Forelimb muscle (tissue), 1 donor: ENCODE measurements at regions not wholly inside any gene's neighbourhood (a gene's known extent, or its start where the extent isn't known, plus 50 kb on each side); places are given as distances from the start of the nearest gene placed in this dataset.

ENCODE experiments used
- DNase-seq: peaks from one replicate; pipeline ENCODE4 v3.0.0-alpha.2; 2013; ENCODE audit warnings: low read depth

DNA sequence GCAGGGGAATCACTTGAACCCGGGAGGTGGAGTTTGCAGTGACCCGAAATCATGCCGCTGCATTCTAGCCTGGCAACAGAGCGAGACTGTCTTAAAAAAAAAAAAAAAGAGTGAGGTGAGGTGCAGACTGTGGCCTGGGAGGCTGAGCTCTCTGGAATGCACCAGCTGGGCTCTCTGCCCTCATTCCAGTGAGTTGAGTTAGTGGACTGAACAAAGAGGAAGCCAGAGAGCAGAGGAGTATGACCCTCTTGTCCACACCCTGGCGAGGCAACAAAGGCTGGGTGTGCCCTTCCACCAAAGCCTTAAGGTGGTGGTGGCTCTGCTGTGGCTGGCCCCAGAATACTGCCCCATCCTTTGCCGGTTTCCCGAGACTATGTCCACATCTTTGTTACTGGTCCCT lies 71.3 kb upstream of the ACKR3 start:
- DNase-seq: no peak

DNA sequence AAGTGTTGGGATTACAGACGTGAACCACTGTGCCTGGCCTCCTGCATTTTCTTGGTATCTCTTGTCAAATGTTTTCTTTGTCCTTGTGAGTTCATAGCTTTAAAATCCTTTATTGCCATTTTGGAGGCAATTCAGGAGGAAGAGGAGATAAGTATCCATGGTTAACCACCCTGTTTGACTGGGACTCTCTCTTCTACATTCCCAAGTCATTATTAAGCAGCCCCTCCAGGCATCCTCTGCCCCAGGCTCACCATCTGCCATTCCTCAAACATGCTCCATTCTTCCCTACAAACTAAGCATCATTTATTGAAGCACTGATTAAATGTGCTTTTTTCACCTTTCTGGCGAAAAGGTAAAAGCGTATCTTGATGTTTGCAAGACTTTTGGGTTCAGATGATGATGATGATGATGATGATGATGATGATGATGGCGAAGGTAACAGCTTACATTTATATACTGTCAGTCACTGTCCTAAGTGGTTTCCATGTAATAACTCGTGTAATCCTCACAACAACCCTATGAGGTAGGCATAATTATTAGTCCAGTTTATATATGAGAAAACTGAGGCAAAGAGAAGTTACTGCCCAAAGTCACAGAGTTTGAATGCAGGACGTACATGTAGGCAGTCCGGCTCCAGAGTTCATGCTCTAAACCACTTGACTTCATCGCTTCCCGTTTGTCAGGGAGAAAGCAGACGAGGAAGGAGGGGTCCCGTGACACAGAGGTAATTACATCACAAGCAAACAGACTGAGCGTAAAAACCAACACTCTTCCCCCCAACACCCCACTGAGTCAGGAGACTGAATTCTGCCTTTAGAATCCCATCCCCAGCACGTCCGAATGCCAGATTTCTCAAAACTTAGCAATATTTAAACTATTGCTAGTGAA lies 69.7 kb upstream of the ACKR3 start:
- no peak for DNase-seq

DNA sequence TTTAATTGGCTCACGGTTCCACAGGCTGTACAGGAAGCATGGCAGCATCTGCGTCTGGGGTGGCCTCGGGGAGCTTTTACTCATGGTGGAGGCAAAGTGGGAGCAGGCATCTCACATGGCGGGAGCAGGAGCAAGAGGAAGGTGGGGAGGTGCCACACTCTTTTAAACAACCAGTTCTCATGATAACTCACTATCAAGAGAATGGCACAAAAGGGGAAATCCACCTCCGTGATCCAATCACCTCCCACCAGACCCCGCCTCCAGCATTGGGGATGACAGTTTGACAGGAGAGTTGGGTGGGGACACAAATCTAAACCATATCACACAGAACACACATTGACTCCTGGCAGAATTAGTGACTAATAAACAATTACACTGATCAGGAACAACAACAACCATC lies 68.6 kb upstream of the ACKR3 start:
- DNase-seq: no peak

DNA sequence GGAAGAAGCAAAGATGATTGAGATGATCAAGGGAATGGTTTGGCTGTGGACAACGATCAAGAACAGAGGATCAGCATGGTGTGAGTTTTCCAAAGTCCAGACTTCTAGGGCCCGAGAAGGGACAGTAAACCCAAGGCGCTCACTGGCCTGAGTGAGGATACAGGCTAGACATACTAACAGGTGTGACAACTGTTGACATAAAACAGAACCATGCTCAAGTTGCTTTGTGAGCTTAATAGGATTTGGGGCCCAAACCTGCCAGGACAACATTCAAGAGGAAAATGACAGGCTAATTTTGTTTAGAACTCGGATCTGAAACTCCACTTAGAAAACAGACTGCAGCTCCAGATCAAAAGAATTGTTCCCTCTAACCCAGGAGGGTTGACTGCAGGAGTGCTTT lies 68.1 kb upstream of the ACKR3 start:
- DNase-seq: no peak

DNA sequence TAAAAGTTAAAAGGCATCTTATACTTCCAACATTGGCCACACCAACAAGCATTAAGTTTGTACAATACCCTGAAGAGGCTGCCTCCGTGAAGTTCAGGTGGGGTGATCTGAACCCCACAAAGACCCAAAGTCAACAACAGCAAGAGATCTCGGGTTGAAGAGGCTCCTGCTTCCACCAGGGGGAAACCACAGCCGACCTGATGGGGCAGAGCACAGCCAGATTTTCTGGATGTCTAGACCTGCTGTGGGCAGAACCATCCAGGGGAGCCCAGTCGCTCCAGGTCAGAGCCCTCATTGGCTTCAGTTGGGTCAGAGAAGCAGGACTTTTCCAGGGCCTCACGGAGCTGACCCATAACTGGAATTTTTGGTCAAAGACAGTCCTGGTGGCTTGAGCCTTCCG lies 66.5 kb upstream of the ACKR3 start:
- no peak for DNase-seq

DNA sequence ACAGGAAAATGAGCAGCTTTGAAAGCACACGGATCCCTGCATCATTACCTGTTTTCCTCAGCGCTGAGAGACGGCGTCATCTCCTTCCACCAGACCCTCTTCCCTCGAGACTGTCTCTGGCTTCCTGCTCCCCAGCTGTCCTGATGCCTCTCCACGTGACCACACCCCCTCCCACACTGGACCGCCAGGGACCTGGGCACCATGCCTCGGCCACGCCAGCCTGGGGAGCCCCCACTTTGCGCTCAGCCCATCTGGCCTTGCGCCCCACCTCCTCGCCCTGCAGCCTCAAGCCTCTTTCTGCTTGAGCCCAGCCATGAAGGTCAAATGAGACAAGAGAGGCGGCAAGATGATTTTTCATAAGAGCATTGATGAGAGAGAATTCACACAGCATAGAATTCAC lies 66.0 kb upstream of the ACKR3 start:
- DNase-seq: no peak

DNA sequence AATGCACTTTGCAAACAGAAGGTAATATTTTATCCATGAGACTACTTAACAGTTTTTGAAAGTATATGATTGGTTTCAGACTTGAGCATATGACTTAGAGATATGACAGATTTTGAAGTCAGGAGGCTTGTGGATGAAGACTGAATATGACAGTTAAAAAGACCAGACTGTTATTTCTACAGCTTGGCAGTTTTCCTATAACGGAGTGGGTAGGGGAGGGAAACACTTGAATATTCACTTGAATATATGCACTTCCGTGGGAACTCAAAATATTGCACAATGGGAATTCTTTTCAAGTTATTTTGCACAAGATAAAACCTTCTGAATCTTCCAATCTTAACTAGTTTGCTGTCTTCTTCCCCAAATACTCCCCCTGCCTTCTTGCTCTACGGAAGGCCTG lies 64.6 kb upstream of the ACKR3 start:
- no peak for DNase-seq

DNA sequence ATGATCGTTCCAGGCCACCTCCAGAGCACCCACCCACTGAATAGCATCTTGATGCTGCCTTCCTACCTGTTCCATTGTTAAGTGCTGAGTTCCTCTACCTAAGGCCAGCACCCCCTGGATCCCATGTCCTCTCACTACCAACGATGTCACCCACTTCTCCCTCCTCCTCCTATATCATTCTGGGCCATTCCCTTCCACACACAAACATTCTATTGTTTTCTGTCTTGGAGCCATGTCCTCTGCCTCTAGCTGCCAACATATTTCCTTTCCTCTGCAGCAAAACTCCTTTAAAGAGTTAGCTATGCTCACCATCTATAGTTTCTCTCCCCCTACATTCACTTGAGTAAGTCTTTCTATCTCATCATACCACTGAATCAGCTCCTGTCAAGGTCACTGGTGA lies 64.0 kb upstream of the ACKR3 start:
- DNase-seq: no peak

DNA sequence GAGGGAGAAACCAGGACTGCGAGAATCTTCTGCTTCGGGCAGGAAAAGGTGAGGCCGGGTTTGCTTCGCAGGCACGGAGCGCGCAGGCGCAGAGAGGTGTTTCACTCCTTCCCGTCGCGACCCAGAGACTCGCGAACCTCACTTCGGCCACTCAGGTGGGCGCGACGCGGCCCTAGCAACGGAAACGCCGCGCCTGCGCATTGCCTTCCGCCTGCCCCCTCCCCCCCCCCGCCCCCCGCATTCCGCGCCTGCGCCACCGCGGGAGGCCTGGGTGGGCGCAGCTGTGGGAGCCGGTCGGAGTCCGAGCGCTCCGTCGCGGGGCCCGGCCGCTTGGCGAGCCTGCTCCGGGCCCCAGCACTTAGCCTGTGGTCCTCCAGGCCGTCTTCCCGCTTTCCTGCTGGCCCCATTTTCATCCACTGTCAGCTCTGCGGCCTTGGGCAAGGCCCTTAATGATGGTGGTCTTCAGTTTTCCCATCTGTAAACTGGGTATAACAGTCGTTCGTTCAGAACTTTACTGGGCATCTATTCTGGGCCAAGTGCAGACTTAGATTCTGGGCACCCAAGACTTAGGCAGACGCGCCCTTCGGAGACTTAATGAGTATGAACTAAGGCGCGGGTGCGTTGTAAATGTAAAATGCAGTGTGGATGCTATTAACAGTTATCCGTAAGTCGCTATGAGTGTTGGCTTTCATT lies 62.1 kb upstream of the ACKR3 start:
- peak; percentile 28 for DNase-seq

DNA sequence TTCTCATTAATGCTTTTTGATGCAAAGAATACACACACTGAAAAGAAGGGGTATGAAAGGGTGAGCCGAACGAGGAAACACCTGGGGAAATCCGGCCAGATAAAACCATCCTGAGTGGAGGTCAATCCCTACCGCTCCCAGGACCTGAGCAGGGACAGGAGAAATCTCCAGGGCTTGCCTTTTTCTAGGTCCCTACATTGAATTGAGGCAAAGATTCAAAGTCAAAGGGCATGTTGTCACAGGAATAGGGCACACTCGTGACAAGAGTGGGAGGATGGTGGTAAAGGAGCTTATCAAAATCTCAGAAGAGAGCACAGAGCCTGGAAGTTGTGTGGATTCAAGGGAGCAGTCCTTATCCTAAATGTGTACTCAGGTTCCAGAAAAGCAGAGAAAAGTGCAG lies 61.2 kb upstream of the ACKR3 start:
- no peak for DNase-seq

DNA sequence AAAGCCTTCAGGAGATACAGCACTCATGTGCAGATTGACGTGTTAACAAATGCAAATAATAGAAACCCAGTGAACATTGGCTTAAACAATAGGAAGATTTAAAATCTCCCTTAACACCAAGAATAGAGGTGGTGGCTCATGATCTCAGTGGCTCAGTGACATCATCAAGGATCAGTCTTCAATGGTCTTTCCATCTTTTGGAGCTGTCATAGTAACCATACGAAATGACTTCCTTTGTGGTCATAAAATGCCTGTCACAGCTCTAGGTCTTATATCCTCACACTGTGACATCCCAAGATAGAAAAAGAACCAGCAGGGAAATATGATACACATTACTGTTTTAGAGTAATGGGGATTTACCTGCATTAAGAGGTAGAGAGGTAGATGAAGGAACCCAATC lies 59.6 kb upstream of the ACKR3 start:
- no peak for DNase-seq

DNA sequence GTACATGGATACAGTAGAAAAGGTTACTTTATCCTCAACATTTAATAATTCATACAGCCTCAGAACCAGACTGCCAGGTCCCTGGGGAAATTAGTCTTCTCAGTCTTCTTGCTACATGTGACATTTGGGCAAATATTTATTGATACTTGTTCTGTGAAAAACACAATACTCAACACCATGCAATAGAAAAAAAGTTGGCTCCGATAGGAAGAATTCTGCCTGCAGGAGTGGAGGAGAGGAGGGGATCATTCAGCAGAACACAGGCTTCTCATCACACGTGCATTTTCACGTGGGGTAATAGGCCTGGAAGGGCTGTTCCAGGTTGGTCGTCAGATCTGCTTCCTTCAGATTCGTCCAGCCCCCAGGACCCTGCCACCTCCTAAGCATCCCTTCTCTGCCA lies 58.4 kb upstream of the ACKR3 start:
- no peak for DNase-seq

DNA sequence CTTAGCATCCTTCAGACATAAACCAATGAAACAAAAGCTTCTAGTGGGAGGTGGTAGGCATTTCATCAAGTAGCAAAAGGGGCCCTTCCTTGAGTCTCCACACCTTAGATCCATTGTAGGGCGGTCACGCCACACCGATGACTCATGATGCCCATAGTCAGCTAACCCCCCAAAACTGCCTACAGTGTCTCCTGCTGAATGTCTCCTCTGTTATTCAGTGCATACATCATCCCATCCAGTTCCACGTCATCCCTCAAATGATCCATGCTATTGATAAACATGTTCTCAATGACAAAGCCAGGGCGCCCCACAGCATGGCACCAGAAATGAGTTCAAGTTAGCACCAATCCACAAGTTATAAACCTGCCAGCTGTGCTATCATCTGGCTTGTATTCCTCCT lies 57.4 kb upstream of the ACKR3 start:
- DNase-seq: no peak

DNA sequence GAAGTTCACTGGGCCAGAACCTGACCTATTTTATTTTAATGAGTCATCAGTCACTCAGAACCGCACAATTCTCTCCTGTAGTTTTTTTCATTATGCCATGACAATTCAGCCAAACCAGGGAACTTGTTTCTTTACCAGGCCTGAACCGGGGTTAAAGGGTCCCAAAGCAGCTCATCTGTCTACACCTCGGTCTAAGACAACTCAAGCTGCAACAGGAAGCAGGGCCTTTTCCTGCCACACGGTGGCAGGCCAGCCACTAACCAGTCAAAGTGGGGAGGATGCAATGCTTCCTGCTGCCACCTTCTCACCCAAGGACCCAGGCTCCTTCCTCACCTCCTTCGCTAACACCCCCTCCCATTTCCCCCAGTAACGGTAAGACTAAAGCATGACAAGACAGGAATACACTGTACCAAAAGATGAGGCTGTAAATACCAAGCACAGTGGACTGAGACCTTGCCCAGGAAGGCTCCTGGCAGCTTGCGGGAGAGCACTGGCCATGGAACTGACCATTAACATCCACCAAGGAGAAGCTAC lies 56.7 kb upstream of the ACKR3 start:
- DNase-seq: peak; percentile 14

DNA sequence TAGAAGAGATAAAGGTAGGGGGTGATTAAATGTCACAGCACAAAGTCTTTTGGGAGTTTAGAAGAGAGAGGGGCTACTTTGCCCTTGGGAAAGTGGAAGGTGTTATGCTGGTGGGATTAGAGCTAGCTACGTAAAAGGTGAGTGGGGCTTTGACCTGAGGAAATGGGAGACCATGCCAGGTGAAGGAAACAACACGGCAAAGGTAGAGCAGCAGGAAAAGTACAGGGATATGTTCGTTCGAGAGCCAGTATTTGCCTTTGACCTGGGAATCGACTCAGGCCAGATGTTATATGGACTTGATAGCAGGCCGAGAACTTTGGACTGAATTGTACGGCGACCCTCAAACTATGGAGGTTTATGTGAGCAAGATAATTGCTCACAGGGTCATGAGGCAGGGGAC lies 55.7 kb upstream of the ACKR3 start:
- no peak for DNase-seq

DNA sequence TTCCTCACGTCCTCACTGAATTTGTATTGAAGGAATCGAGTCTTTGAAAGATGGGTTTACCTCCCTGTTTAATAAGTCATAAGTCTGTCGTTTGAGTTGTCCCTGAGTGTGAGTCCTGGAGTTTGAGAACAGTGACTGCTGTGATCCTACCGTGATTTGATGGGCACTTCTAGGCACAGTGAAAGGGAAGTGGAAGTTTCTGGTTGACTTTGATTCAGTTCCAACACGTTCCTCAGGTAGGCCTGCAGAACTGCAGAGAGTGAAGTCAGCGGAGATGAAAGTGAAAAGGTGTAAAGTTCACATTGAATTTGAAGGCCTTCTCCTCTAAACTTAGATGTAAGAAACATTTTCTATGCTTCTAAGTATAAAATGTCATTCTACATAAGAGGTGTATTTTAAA lies 52.9 kb upstream of the ACKR3 start:
- DNase-seq: no peak

DNA sequence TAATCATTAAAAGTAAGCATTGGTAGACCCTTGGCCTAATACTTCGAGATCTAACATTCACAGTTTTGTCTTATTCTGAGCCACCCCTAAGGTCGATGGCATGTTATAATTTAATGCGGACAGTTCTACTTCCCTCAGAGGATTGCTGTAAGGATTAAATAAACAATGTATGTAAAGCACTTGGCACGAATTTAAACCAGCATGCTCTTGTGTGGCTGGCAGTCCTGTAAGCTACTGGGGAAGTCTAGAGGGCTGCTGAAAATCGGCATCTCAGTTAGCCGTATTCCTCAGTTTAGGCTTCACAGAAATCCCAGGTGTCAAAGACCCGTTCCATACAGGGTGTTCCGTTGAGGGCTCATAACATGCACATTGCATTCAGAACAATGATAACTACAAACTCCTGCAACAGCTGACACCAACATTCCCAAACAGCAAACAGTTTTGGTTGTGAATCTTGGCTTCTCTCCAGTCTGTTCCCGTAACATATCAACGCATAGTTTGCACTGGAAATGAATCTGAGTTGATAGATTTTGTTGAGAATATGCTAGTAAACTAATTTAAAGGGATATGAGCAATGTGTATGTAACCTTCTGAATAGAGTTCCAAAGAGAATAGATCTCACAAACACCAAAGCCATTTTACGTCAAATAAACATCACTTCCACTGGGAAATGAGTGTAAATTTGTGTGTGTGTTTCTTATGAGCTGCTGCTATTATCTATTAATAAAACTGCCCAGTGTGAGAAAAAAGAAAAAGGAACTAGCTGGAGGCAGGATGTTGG lies 52.2 kb upstream of the ACKR3 start:
- no peak for DNase-seq
